BLaER1 treated with 17β-estradiol and CSF1 and Interleukin-3, amounts not matched to agents 10 nM and 100 nM (cell line): ENCODE measurements at regions not wholly inside any gene's neighbourhood (a gene's known extent, or its start where the extent isn't known, plus 50 kb on each side); places are given as distances from the start of the nearest gene placed in this dataset.

Source experiments
- H3K27ac ChIP-seq, 11 experiments: shearing (Covaris generic); formaldehyde crosslinking; 2 replicates each; pipeline ENCODE4 v1.8.1; 2022
- H3K27me3 ChIP-seq, 11 experiments: shearing (Covaris generic); formaldehyde crosslinking; 2 replicates each; pipeline ENCODE4 v1.8.1; 2022
- H3K36me3 ChIP-seq, 11 experiments: shearing (Covaris generic); formaldehyde crosslinking; 2 replicates each; pipeline ENCODE4 v1.8.1; 2022
- H3K4me1 ChIP-seq, 10 experiments: shearing (Covaris generic); formaldehyde crosslinking; 2 replicates each; pipeline ENCODE4 v1.8.1; 2022
- H3K4me2 ChIP-seq, 11 experiments: shearing (Covaris generic); formaldehyde crosslinking; 2 replicates each; pipeline ENCODE4 v1.8.1; 2022
- H3K4me3 ChIP-seq, 10 experiments: shearing (Covaris generic); formaldehyde crosslinking; 2 replicates each; pipeline ENCODE4 v1.8.1; 2022
- H3K9ac ChIP-seq, 11 experiments: shearing (Covaris generic); formaldehyde crosslinking; 2 replicates each; pipeline ENCODE4 v1.8.1; 2022
- H3K9me3 ChIP-seq, 11 experiments: shearing (Covaris generic); formaldehyde crosslinking; replicated peaks in 1 of 11; 2 replicates each; pipeline ENCODE4 v1.8.1; 2022
- H4K20me1 ChIP-seq, 11 experiments: shearing (Covaris generic); formaldehyde crosslinking; 2 replicates each; pipeline ENCODE4 v1.8.1; 2022
- Cebpa-rat ChIP-seq, 11 experiments: shearing (Covaris generic); IDR thresholded peaks; 2 replicates each; pipeline ENCODE4 v1.8.1; 2022

DNA sequence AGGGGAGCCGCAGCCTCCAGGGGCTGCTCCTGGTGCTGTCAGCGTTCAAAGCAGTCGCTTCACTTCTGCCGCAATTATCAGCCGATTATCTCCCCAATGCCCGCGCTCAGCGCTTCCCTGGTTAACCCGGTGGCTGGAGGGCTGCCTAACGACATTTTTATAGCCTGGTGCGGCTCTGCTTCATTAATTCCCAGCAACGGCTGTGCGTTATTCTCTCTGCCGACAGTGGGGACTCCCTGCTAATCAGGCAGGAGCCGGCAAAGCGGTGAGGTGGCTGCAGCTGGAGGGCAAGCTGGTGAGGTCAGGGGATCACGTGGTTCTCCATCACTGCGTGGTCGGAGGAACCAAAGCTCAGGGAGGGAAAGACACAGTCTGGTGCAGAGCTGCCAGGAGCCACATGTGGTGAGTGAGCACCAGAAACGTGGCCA lies 62.9 kb downstream of the GLRX5 start:
- peaks cover 6 to 29% (median 19%) of the 10 kb centered on the region in 10 experiments; a peak in 14 of 20 replicates for H3K4me1 ChIP-seq
- H3K9ac ChIP-seq, result peak overlapping the region in 5 of 11 experiments; percentile 15 to 56 (median 50); a peak in 8 of 22 replicates
- no peaks in the 10 kb centered on the region for H4K20me1 ChIP-seq
- no peaks in the 10 kb centered on the region for H3K36me3 ChIP-seq
- H3K27me3 ChIP-seq, result peaks cover 0 to 11% (median 0%) of the 10 kb centered on the region in 11 experiments; a peak in 6 of 22 replicates
- H3K4me2 ChIP-seq, result peak overlapping the region; percentile 60 to 90 (median 74)
- TF ChIP-seq Cebpa-rat (IDR thresholded peaks at IDR 0.05), result no peak
- H3K4me3 ChIP-seq, result peak overlapping the region in 4 of 10 experiments; percentile 10 to 39 (median 22); a peak in 6 of 20 replicates
- peak overlapping the region in 2 of 11 experiments; percentile 28 to 41; a peak in 2 of 22 replicates for H3K27ac ChIP-seq
- peaks cover 0 to 21% (median 8%) of the 10 kb centered on the region in 11 experiments; a peak in 10 of 22 replicates for H3K9me3 ChIP-seq

DNA sequence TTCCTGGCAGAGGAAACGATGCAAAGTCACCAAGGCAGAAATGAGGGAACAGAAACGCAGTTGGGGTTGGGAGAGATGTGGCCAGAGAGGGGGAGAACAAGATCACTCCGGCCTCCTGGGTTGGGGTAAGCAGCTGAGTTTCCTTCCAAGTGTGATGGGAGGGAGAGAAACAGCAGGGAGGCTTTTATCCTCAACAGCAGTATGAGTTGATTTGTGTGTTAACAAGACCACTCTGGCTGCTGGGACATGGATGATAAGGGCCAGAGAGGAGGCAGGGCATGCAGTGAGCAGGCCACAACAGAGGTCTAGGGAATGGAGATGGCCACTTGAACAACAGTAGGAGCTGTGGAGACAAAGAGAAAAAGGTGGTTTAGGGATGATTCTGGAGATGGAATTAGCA lies 66.8 kb downstream of the GLRX5 start:
- H4K20me1 ChIP-seq, result no peaks in the 10 kb centered on the region
- H3K27ac ChIP-seq, result no peak overlapping the region
- no peak overlapping the region for H3K4me2 ChIP-seq
- no peak for TF ChIP-seq Cebpa-rat (IDR thresholded peaks at IDR 0.05)
- H3K4me3 ChIP-seq, result no peak overlapping the region
- H3K9me3 ChIP-seq, result peaks cover 0 to 17% (median 8%) of the 10 kb centered on the region in 11 experiments; a peak in 8 of 22 replicates
- H3K27me3 ChIP-seq, result peaks cover 0 to 11% (median 0%) of the 10 kb centered on the region in 11 experiments; a peak in 6 of 22 replicates
- H3K4me1 ChIP-seq, result peaks cover 6 to 29% (median 19%) of the 10 kb centered on the region in 10 experiments; a peak in 14 of 20 replicates
- H3K36me3 ChIP-seq, result no peaks in the 10 kb centered on the region
- no peak overlapping the region for H3K9ac ChIP-seq

DNA sequence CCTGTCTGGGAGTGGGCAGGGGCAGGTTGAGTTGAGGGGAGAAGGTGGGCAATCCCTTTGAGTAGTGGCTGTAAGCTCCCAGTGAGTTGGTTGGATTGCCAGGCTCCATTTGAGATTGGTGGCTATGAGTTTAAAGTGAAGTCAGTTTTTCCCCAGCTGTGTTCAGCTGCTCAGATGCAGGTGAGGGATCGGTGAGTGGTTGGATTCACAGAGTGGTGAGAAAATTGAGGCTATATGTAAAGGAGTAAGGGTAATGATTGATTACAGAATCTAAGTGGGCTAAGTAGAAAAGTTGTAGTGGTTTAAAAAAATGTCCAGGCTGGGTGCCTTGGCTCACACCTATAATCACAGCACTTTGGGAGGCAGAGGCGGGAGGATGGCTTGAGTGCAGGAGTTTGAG lies 68.6 kb downstream of the GLRX5 start:
- Histone ChIP-seq H3K27ac (no peak overlapping the region), H3K9me3 (peaks cover 0 to 17% (median 8%) of the 10 kb centered on the region in 11 experiments; a peak in 8 of 22 replicates), H3K4me2 (no peak overlapping the region), H3K9ac (no peak overlapping the region), H3K36me3 (no peaks in the 10 kb centered on the region), H4K20me1 (no peaks in the 10 kb centered on the region), H3K4me3 (no peak overlapping the region), H3K4me1 (peaks cover 0 to 12% (median 8%) of the 10 kb centered on the region in 10 experiments; a peak in 12 of 20 replicates), H3K27me3 (no peaks in the 10 kb centered on the region)
- no peak for TF ChIP-seq Cebpa-rat (IDR thresholded peaks at IDR 0.05)

DNA sequence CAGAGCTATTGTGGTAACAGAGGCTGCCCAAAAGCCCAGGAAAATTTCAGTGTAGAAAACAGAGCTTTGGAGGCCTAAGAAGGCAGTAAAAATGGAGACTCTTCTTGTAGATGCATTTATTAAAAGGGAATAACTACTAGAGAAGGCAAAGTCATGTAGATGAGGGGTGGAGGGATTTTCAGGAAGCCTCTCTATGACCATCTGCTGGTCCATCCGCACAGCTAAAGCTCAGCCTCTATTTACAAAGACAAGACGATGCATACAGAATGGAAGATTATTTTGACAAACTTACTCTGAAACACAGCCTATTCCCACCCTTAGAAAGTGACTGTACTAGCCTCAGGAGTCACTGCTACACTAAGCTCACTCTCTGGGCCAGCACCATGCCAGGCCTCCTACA lies 71.4 kb downstream of the GLRX5 start:
- Histone ChIP-seq H3K4me3 (no peak overlapping the region), H3K27ac (no peak overlapping the region), H3K9ac (no peak overlapping the region), H3K4me2 (no peak overlapping the region), H3K4me1 (peaks cover 0 to 3% (median 0%) of the 10 kb centered on the region in 10 experiments; a peak in 2 of 20 replicates), H3K27me3 (no peaks in the 10 kb centered on the region), H3K36me3 (no peaks in the 10 kb centered on the region), H4K20me1 (no peaks in the 10 kb centered on the region), H3K9me3 (peaks cover 0 to 10% (median 5%) of the 10 kb centered on the region in 11 experiments; a peak in 5 of 22 replicates)
- TF ChIP-seq Cebpa-rat (IDR thresholded peaks at IDR 0.05), result no peak

DNA sequence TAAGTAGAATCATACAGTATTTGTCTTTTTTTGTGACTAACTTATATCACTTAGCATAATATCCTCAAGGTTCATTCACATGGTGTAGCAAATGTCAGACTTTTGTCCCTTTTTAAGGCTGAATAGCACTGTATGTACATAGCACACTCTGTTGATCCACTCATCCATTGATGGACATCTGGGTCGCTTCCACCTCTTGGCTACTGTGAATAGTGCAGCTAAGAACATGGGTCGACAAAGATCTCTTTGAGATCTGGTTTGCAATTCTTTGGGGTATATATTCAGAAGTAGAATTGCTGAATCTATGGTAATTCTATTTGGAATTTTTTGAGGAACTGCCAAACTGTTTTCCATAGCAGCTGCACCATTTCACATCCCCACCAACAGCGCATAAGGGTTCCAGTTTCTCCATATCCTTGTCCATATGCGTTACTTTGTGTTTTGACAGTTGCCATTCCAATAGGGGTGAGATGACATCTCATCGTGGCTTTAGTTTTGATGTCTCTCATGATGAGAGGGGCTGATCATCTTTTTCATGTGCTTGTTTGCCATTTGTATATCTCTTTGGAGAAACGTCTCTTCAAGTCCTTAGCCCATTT lies 73.9 kb downstream of the GLRX5 start:
- no peak overlapping the region for H3K4me2 ChIP-seq
- no peaks in the 10 kb centered on the region for H3K36me3 ChIP-seq
- no peak for TF ChIP-seq Cebpa-rat (IDR thresholded peaks at IDR 0.05)
- no peak overlapping the region for H3K4me3 ChIP-seq
- H4K20me1 ChIP-seq, result no peaks in the 10 kb centered on the region
- H3K9me3 ChIP-seq, result peaks cover 0 to 9% (median 5%) of the 10 kb centered on the region in 11 experiments; a peak in 4 of 22 replicates
- H3K27ac ChIP-seq, result no peak overlapping the region
- peaks cover 0 to 9% (median 1%) of the 10 kb centered on the region in 10 experiments; a peak in 8 of 20 replicates for H3K4me1 ChIP-seq
- no peaks in the 10 kb centered on the region for H3K27me3 ChIP-seq
- H3K9ac ChIP-seq, result no peak overlapping the region

DNA sequence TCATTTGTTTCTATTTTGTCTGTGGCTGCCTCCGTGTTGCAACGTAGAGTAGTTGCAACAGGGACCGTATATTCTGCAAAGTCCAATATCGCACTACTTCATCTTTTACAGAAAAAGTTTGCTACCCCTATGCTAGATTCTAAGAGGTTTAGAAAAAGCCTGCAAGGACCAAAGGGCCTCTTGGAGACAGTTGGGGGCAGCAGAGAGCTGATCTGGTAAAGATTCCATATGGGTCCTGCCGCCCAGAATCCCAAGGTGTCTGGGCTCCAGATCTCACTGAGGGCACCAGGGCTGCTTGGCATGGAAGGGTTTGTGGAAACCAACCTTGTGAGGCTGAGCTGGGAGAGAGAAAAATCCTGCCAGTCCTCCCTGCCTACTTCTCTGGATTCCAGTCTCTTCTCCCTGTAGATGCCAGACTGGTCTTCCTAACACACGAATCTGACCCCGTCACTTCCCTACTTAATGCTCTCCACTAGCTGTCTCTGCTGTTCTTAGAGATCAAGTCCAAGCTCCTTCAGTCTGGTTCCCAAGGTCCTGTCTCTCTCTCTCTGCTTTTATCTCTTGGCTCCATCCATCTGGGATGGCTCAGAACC lies 74.6 kb downstream of the GLRX5 start:
- no peak overlapping the region for H3K9ac ChIP-seq
- no peak overlapping the region for H3K4me2 ChIP-seq
- no peak overlapping the region for H3K4me3 ChIP-seq
- peaks cover 0 to 2% (median 0%) of the 10 kb centered on the region in 11 experiments; a peak in 1 of 22 replicates for H3K9me3 ChIP-seq
- no peak for TF ChIP-seq Cebpa-rat (IDR thresholded peaks at IDR 0.05)
- no peaks in the 10 kb centered on the region for H3K36me3 ChIP-seq
- no peaks in the 10 kb centered on the region for H3K27me3 ChIP-seq
- H3K4me1 ChIP-seq, result peaks cover 0 to 15% (median 7%) of the 10 kb centered on the region in 10 experiments; a peak in 10 of 20 replicates
- H3K27ac ChIP-seq, result no peak overlapping the region
- no peaks in the 10 kb centered on the region for H4K20me1 ChIP-seq

DNA sequence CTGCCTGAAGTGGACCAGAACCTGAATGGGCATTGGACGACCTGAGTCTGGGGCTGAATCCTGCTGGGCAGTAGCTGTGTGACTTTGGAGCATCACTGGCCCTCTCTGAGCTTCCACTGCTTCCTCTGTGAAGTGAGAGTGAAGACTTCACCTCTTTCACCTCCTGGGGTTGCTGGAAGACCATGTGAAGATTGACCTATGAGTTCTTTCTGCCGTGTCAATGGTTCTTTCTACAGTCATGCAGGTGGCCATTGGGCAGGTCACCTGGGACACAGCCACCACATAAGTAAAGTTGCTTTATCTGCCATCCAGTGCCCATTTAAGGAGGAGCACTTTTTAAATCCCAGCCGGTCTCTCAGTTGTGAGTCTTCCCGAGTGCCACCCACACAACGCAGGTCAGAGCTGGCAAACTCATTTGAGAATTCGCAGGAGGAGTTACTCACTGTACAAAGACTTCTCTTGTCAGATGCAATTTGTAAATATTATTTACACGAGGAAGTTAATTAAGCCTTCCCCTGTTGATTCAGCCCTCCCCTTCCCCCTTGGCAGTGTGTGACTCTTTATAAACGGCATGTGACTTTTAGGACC lies 74.8 kb upstream of the TCL1B start:
- TF ChIP-seq Cebpa-rat (IDR thresholded peaks at IDR 0.05), result no peak

DNA sequence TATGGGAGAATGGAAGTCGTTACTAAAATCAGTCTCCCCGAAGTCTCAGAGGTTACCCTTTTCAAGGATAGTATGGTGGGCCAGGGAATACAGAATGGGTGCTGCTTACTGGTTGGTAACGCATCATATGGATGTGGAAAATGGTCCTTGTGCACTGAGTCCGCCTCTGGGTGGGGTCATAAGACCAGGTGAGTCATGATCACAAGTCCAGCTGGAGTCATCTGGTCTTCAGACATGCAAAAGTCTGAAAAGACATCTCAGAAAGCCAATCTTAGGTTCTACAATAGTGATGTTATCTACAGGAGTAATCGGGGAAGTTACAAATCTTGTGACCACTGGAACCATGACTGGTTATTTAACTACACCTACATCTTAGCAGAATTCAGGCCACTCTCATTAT lies 71.9 kb upstream of the TCL1B start:
- Histone ChIP-seq H3K4me2 (peak overlapping the region in 7 of 11 experiments; percentile 2 to 32 (median 23); a peak in 10 of 22 replicates), H3K36me3 (no peaks in the 10 kb centered on the region), H3K4me1 (peaks cover 0 to 15% (median 7%) of the 10 kb centered on the region in 10 experiments; a peak in 10 of 20 replicates), H3K9me3 (no peaks in the 10 kb centered on the region), H4K20me1 (no peaks in the 10 kb centered on the region), H3K27ac (no peak overlapping the region), H3K27me3 (no peaks in the 10 kb centered on the region), H3K9ac (no peak overlapping the region), H3K4me3 (no peak overlapping the region)
- no peak for TF ChIP-seq Cebpa-rat (IDR thresholded peaks at IDR 0.05)

More for the DNA sequence above, 74.8 kb upstream of the TCL1B start:
- H4K20me1 ChIP-seq, result no peaks in the 10 kb centered on the region
- no peak overlapping the region for H3K4me2 ChIP-seq
- H3K36me3 ChIP-seq, result no peaks in the 10 kb centered on the region
- H3K9me3 ChIP-seq, result no peaks in the 10 kb centered on the region
- H3K9ac ChIP-seq, result no peak overlapping the region
- H3K27ac ChIP-seq, result no peak overlapping the region
- H3K4me1 ChIP-seq, result peaks cover 0 to 15% (median 7%) of the 10 kb centered on the region in 10 experiments; a peak in 10 of 20 replicates
- H3K4me3 ChIP-seq, result no peak overlapping the region
- no peaks in the 10 kb centered on the region for H3K27me3 ChIP-seq

DNA sequence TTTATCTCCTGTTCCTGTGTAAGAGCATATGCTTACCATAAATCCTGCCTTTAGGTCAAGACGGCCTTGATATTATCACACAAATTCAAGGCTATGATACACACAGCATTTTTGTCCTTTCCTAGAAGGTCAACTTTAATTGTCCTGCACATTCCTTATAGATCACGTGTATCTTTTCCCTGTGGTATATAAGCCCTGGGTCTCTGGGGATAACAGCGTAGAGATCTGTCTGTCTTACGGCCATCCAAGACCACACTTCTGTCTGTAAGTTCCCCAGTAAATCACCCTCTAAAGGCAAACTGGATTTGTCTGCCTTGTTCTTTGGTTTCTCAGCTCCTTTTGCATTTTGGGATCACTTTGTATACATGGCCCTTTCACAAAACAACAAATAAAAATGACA lies 69.5 kb upstream of the TCL1B start:
- Histone ChIP-seq H3K4me2 (no peak overlapping the region), H3K27me3 (no peaks in the 10 kb centered on the region), H3K9me3 (no peaks in the 10 kb centered on the region), H3K9ac (no peak overlapping the region), H3K4me3 (no peak overlapping the region), H3K4me1 (peaks cover 0 to 12% (median 7%) of the 10 kb centered on the region in 10 experiments; a peak in 10 of 20 replicates), H4K20me1 (no peaks in the 10 kb centered on the region), H3K27ac (no peak overlapping the region), H3K36me3 (no peaks in the 10 kb centered on the region)
- TF ChIP-seq Cebpa-rat (IDR thresholded peaks at IDR 0.05), result no peak
